DOHH2 (cell line): ENCODE measurements at regions not wholly inside any gene's neighbourhood (a gene's known extent, or its start where the extent isn't known, plus 50 kb on each side); places are given as distances from the start of the nearest gene placed in this dataset.

Source experiments
- H3F3A ChIP-seq: fragments of 200-600 bp; sonication (generic), shearing (Covaris generic); 2 replicates; pipeline ENCODE4 v1.6.0; 2016; ENCODE audit warnings: antibody characterized with exemption, mild to moderate bottlenecking; ENCODE audit not compliant: control insufficient read depth, insufficient read depth
- H3K27ac ChIP-seq: fragments of 200-600 bp; sonication (generic); 2 replicates; pipeline ENCODE4 v1.5.1; 2014; ENCODE audit warnings: low read depth, mild to moderate bottlenecking, low read length, moderate library complexity
- H3K27me3 ChIP-seq: fragments of 200-600 bp; sonication (generic); 2 replicates; pipeline ENCODE4 v1.6.1; 2014; ENCODE audit warnings: mild to moderate bottlenecking, low read length, mixed read lengths; ENCODE audit not compliant: control insufficient read depth
- H3K36me3 ChIP-seq: fragments of 200-600 bp; sonication (generic); 2 replicates; pipeline ENCODE4 v1.6.1; 2014; ENCODE audit warnings: mild to moderate bottlenecking, low read length, moderate library complexity, mixed read lengths; ENCODE audit not compliant: control insufficient read depth
- H3K4me1 ChIP-seq: fragments of 200-600 bp; sonication (generic); 2 replicates; pipeline ENCODE4 v1.6.1; 2014; ENCODE audit warnings: mild to moderate bottlenecking, low read length, mixed read lengths; ENCODE audit not compliant: control insufficient read depth
- H3K4me2 ChIP-seq: fragments of 200-600 bp; sonication (generic); 2 replicates; pipeline ENCODE4 v1.6.0; 2014; ENCODE audit warnings: mild to moderate bottlenecking, low read length, moderate library complexity
- H3K4me3 ChIP-seq: fragments of 200-600 bp; sonication (generic); 2 replicates; pipeline ENCODE4 v1.5.1; 2014; ENCODE audit warnings: mild to moderate bottlenecking, low read length, mixed read lengths
- H3K79me2 ChIP-seq: fragments of 200-600 bp; sonication (generic); 2 replicates; pipeline ENCODE4 v1.6.1; 2014; ENCODE audit warnings: mild to moderate bottlenecking, low read length, mixed read lengths; ENCODE audit not compliant: control insufficient read depth
- H3K9me2 ChIP-seq: fragments of 200-600 bp; sonication (generic); replicated peaks from 2 replicates; pipeline ENCODE4 v1.6.1; 2014; ENCODE audit warnings: mild to moderate bottlenecking, low read length, mixed read lengths; ENCODE audit not compliant: control insufficient read depth
- H3K9me3 ChIP-seq: fragments of 200-600 bp; sonication (generic); 2 replicates; pipeline ENCODE4 v1.6.1; 2014; ENCODE audit warnings: antibody characterized with exemption, low read length, mixed read lengths; ENCODE audit not compliant: control insufficient read depth, insufficient read depth
- H4K20me1 ChIP-seq: fragments of 200-600 bp; sonication (generic); 2 replicates; pipeline ENCODE4 v1.6.0; 2014; ENCODE audit warnings: low read depth, mild to moderate bottlenecking, antibody characterized with exemption, low read length, moderate library complexity; ENCODE audit not compliant: control insufficient read depth, insufficient read depth
- EZH2phosphoT487 ChIP-seq: fragments of 200-600 bp; sonication (generic); IDR thresholded peaks from 2 replicates; pipeline ENCODE4 v1.6.1; 2017; ENCODE audit warnings: borderline replicate concordance, mild to moderate bottlenecking, antibody characterized with exemption, low read length, moderate library complexity, mixed read lengths
- TF ChIP-seq, protein P1 (sequence below): fragments of 200-600 bp; sonication (generic); IDR thresholded peaks from one replicate; pipeline ENCODE4 v1.5.1; 2014; ENCODE audit warnings: antibody characterized with exemption, mild to moderate bottlenecking, low read depth, low read length; ENCODE audit not compliant: poor library complexity, severe bottlenecking

- no peaks in the 10 kb centered on the region for H3K36me3 ChIP-seq
- H3K4me2 ChIP-seq, result no peak overlapping the region
- H3K79me2 ChIP-seq, result no peaks in the 10 kb centered on the region
- 0 out of 2 replicates have a peak, but pooled peaks cover 4% of the 10 kb centered on the region for H3K27me3 ChIP-seq
- no peak overlapping the region for H3K4me3 ChIP-seq
- no peaks in the 10 kb centered on the region for H3K9me3 ChIP-seq
- H3K9me2 ChIP-seq, result no peaks in the 10 kb centered on the region
- no peaks in the 10 kb centered on the region for H4K20me1 ChIP-seq
- no peaks in the 10 kb centered on the region for H3F3A ChIP-seq
- TF ChIP-seq EZH2phosphoT487, result no peak
- TF ChIP-seq, protein P1, sequence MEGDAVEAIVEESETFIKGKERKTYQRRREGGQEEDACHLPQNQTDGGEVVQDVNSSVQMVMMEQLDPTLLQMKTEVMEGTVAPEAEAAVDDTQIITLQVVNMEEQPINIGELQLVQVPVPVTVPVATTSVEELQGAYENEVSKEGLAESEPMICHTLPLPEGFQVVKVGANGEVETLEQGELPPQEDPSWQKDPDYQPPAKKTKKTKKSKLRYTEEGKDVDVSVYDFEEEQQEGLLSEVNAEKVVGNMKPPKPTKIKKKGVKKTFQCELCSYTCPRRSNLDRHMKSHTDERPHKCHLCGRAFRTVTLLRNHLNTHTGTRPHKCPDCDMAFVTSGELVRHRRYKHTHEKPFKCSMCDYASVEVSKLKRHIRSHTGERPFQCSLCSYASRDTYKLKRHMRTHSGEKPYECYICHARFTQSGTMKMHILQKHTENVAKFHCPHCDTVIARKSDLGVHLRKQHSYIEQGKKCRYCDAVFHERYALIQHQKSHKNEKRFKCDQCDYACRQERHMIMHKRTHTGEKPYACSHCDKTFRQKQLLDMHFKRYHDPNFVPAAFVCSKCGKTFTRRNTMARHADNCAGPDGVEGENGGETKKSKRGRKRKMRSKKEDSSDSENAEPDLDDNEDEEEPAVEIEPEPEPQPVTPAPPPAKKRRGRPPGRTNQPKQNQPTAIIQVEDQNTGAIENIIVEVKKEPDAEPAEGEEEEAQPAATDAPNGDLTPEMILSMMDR, result no peak
- H3K27ac ChIP-seq, result no peak overlapping the region
- H3K4me1 ChIP-seq, result no peaks in the 10 kb centered on the region
Measured at GRCh38 chr15:31887246-31887645, 143.1 kb upstream of the CHRNA7 start.

- no peaks in the 10 kb centered on the region for H3K4me1 ChIP-seq
- no peak overlapping the region for H3K27ac ChIP-seq
- no peak overlapping the region for H3K4me3 ChIP-seq
- no peaks in the 10 kb centered on the region for H3K9me3 ChIP-seq
- no peaks in the 10 kb centered on the region for H3K79me2 ChIP-seq
- no peak overlapping the region for H3K4me2 ChIP-seq
- no peaks in the 10 kb centered on the region for H3K27me3 ChIP-seq
- H3K9me2 ChIP-seq, result no peaks in the 10 kb centered on the region
- no peaks in the 10 kb centered on the region for H3F3A ChIP-seq
- no peaks in the 10 kb centered on the region for H3K36me3 ChIP-seq
- no peaks in the 10 kb centered on the region for H4K20me1 ChIP-seq
- TF ChIP-seq, protein P1, result no peak
- no peak for TF ChIP-seq EZH2phosphoT487
Measured at GRCh38 chr15:31892513-31892912, 137.8 kb upstream of the CHRNA7 start.

- Histone ChIP-seq H4K20me1 (no peaks in the 10 kb centered on the region), H3K4me2 (no peak overlapping the region), H3K27me3 (no peaks in the 10 kb centered on the region), H3K4me1 (no peaks in the 10 kb centered on the region), H3K4me3 (no peak overlapping the region), H3K36me3 (no peaks in the 10 kb centered on the region), H3K79me2 (no peaks in the 10 kb centered on the region), H3K9me2 (no peaks in the 10 kb centered on the region), H3K9me3 (no peaks in the 10 kb centered on the region), H3F3A (no peaks in the 10 kb centered on the region), H3K27ac (no peak overlapping the region)
- TF ChIP-seq, protein P1, result no peak
- no peak for TF ChIP-seq EZH2phosphoT487
Measured at GRCh38 chr15:31893780-31894179, 136.5 kb upstream of the CHRNA7 start.

DNA sequence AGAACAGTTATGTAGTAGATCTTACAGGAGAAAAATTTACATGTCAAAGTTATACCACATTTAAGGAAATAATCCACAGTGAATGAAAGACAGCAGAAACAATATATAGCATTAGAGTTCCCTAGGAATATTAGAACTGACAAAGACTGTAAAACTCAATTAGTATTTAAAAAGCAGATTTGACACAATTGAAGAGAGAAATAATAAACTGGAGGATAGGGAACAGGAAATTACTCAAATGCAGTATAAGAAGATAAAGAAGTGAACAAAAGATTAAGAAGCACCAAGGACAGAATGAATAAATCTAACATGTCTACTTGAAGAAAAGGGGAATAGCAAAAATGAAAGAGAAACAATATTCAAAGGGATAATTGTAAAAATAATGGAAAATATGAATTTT, 132.6 kb upstream of the CHRNA7 start:
- Histone ChIP-seq H3K27ac (no peak overlapping the region), H4K20me1 (no peaks in the 10 kb centered on the region), H3K9me3 (no peaks in the 10 kb centered on the region), H3K4me2 (no peak overlapping the region), H3K36me3 (no peaks in the 10 kb centered on the region), H3K79me2 (no peaks in the 10 kb centered on the region), H3K9me2 (no peaks in the 10 kb centered on the region), H3K27me3 (no peaks in the 10 kb centered on the region), H3K4me3 (no peak overlapping the region), H3K4me1 (no peaks in the 10 kb centered on the region), H3F3A (no peaks in the 10 kb centered on the region)
- TF ChIP-seq, protein P1, result no peak
- TF ChIP-seq EZH2phosphoT487, result no peak
